ENCODE measurements at regions not wholly inside any gene's neighbourhood (a gene's known extent, or its start where the extent isn't known, plus 50 kb on each side); places are given as distances from the start of the nearest gene placed in this dataset.
A peak's percentile ranks its signal among the peaks of the same experiment; 100 is the strongest.

DNA sequence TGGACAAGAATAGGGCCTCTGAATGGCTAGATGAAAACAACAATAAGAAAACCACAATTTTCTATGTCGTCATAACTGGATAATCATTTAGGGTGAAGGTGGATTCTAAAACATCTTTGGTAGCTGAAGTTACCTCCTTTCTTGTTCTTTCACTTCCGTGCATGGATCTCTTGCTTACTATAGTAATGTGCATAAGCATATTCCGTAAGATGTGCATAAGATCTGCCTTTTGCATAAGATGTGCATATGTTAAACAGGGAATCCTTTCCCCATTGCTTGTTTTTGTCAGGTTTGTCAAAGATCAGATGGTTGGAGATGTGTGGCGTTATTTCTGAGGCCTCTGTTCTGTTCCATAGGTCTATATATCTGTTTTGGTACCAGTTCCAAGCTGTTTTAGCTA lies 353.6 kb downstream of the MTX2 start:
- no peak for DNase-seq

GRCh38 chr2:176626796-176627195 lies 357.6 kb downstream of the MTX2 start:
- no peak for DNase-seq

DNA sequence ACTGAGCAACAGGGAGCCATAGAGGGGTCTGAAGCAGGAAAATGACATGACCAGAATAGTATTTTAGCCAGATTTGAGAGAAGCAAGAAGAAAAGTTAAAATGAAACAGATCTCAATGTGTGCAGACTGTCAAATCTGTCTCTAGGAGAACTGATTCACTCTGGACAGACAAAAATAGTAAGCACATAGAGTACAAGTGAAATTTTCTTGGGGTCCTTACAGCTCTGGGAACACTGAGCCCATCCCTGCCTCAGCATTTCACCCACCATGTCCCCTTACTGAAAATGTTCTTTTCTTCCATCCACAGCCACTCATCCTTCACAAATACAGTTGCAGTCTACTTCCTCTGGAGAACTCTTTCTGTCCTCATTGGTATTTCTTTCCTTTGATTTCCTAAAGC lies 359.2 kb downstream of the MTX2 start:
- no peak for DNase-seq

- DNase-seq: no peak
These were observed 364.5 kb downstream of the MTX2 start for GRCh38 chr2:176633754-176634153.

GRCh38 chr2:176636401-176636800 lies 367.2 kb downstream of the MTX2 start:
- DNase-seq: no peak

DNA sequence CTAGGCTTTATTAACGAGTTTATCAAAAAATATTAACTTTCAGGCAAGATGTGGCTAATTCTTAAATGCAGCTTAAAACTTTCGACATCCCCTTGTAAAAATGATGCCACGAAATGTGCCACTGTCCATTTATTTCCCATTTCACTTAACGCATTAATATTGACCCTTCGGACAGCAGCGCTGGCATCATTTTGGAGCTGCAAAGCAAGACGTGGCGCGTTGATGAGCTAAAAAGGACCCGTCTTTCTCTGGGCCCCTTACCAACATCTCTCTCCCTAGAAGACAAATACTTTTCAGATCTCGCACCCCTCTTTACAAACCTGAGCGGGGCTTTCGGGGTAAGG lies 367.9 kb downstream of the MTX2 start:
- no peak for DNase-seq

- peak; percentile 83 for DNase-seq
These were observed 368.4 kb downstream of the MTX2 start for GRCh38 chr2:176637486-176638166.

DNA sequence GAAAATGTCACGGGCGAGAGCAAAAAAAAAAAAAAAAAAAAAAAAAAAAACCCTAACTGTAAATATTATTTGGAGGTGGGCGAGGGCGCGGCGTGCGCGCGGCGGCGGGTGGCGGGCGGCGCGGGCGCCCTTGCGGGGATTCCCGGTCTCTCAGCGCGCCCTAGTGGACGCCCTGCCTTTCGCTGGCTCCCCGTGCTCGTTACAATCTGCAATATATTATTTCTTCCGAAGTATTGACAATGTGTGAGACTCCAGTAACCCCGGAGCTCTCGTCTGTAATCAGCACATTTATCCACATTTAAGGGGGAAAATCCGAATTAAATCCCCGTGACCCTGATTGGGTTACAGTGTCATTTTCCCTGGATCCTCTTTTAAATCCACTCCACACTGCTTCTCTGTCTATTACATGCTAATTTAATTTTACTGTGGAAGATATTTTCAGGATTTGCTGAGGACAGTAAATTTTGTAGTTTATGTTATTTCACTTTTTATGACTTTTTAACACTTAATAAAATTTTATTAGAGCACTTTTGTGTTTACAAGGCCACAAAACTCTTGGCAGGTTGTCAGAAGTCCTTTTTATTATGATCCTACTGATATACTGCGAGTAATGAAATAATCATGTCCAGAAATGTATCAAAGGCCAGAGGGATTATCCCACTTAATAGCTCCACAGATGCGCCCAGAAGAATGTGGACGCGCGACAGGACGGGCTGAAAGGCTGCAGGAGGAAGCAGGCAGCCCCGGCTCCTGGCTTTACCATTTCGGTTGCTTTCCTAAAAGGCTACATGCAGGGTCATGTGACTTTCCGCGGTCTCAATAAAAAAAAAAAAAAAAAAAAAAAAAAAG lies 369.1 kb downstream of the MTX2 start:
- DNase-seq: peak; percentile 82

- no peak for DNase-seq
These were observed 369.7 kb downstream of the MTX2 start for GRCh38 chr2:176639016-176639343.

DNA sequence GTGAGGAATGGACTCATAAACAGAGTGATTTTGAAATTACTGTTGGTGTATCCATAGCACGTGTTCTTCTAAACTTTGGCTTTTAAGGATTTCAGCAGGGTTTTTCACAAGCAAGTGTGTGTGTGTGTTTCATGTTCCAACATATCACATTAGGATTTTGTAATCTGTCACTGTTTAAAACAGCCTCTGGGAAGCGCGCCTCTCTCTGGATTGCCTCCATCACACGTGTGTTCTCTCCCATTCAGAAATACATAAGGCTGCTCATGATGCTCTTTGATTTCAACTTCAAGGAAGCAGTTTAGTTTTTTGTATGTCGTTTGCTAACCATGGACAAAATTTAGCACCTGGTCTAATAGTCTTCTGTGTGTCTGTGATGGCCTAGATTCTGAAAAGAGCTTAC lies 370.4 kb downstream of the MTX2 start:
- peak; percentile 63 for DNase-seq

- no peak for DNase-seq
These were observed 372.2 kb downstream of the MTX2 start for GRCh38 chr2:176641436-176641835.

DNA sequence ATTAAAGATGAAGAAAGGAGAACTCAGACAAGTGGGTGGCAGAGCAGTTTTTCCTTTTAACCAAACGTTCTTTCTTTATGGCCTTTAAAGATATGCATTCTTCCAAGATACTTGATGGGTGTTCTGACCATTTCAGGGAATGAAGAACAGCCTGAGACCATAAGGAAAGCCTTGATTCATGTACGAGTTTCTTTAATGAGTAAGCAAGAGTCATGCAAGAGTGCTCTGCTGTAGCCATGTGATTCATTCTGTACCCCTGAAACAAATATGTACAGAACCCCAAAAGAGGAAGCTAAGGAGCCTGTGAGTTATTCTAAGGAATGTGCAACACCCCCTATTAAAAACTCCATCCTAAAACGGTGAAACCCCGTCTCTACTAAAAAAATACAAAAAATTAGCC lies 372.8 kb downstream of the MTX2 start:
- DNase-seq: peak; percentile 95

- DNase-seq: peak; percentile 79
These were observed 374.4 kb downstream of the MTX2 start for GRCh38 chr2:176643646-176644045.

GRCh38 chr2:176645494-176645893 lies 376.3 kb downstream of the MTX2 start:
- DNase-seq: no peak

DNA sequence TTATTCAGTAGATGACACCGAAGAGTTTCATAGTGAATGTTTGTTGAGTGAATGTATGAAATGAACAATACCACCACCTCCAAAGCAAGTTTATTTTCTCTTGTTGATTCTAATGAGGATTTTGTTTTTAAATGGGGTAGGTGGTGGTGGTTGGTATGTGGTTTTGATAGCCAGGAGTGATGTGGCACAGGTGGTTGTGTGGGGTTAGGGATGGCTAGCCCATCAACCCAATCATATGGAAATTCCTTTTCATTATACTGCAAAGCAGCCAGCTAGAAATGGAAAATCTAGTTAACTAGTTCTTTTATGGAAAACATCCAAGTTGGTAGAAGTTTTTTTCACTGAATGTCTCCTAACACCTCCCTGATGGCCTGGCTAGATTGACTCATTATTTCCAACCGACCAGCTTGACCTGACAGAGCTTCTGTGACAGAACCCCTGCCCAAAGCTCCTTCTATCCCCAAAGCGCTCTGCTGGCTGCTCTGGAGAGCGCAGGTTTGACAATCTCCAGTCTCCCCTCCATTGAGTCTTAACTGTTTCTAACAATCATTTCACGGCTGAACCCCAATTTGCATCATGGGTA lies 376.9 kb downstream of the MTX2 start:
- no peak for DNase-seq

- no peak for DNase-seq
These were observed 378.3 kb downstream of the MTX2 start for GRCh38 chr2:176647325-176648165.

- DNase-seq: no peak
These were observed 379.6 kb downstream of the MTX2 start for GRCh38 chr2:176648700-176649297.

GRCh38 chr2:176650104-176650837 lies 381.0 kb downstream of the MTX2 start:
- peak; percentile 68 for DNase-seq

- no peak for DNase-seq
These were observed 381.8 kb downstream of the MTX2 start for GRCh38 chr2:176650838-176651555.

DNA sequence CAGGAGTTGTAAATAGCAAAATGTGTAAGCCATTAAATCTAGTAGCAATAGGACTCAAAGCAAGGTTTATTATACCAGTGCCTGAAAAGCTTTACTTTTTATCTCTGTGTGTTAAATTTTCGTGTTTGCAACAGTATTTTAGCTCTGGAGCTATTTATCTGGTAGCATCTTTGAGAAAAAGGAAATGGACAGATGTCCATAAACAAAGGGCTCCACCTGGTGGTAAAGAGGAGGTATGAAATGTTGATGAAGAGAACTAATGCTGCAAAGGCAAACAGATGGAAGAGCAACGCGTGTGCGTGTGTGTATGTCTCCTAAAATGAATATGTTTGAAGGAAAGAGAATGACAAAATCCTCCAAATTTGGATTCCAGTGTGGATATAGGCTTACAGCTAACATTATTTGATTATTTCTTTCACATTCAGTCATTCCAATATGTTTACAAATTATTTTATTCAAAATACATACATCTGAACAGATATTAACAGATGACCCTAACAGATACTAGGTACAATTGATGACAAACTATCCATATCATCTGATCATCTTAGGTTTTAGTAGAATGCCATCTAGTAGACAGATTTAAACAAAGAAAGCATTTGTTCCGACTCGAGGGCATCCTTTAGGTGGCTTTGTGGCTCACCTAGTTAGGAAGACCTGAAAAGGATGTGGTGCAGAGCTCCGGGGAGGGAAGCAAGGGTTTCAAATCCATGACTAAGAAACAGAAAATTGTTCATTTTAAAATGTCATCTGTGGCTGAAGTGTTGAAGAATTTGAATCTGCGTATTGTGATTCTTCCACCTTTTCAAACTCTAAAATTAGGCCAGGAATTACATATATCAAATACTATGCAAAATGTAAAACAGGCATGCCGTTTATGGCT lies 383.3 kb downstream of the MTX2 start:
- peak; percentile 77 for DNase-seq

Measured in fibroblast of skin of right biceps (primary cell).